Neural cell (in vitro differentiated cells): ENCODE measurements at regions not wholly inside any gene's neighbourhood (a gene's known extent, or its start where the extent isn't known, plus 50 kb on each side); places are given as distances from the start of the nearest gene placed in this dataset.

Experiments used
- H2AFZ ChIP-seq: fragments of 200-600, 300-800 bp; sonication (generic), shearing (Covaris generic); 2 replicates; pipeline ENCODE4 v1.6.0; 2014; ENCODE audit warnings: low read depth, mild to moderate bottlenecking, antibody characterized with exemption, low read length, moderate library complexity
- H3F3A ChIP-seq: fragments of 200-600 bp; shearing (Covaris generic); 2 replicates; pipeline ENCODE4 v1.6.1; 2016; ENCODE audit warnings: mild to moderate bottlenecking, moderate library complexity, mixed read lengths, antibody characterized with exemption, low read length; ENCODE audit not compliant: insufficient read depth, poor library complexity, severe bottlenecking
- H3K27ac ChIP-seq: fragments of 200-600, 300-800 bp; sonication (generic), shearing (Covaris generic); 2 replicates; pipeline ENCODE4 v1.5.1; 2014; ENCODE audit warnings: mild to moderate bottlenecking, low read length, moderate library complexity
- H3K27me3 ChIP-seq: fragments of 300-800, 200-600 bp; sonication (generic), shearing (Covaris generic); 2 replicates; pipeline ENCODE4 v1.6.0; 2014; ENCODE audit warnings: mild to moderate bottlenecking, low read depth, low read length, moderate library complexity; ENCODE audit not compliant: insufficient read depth
- H3K36me3 ChIP-seq: fragments of 300-800, 200-600 bp; sonication (generic), shearing (Covaris generic); 2 replicates; pipeline ENCODE4 v1.5.1; 2014; ENCODE audit warnings: mild to moderate bottlenecking, antibody characterized with exemption, low read length, moderate library complexity; ENCODE audit not compliant: insufficient read depth
- H3K4me2 ChIP-seq: fragments of 300-800, 200-600 bp; sonication (generic), shearing (Covaris generic); 2 replicates; pipeline ENCODE4 v1.6.0; 2014; ENCODE audit warnings: mild to moderate bottlenecking, low read length
- H3K4me3 ChIP-seq: fragments of 300-800, 200-600 bp; sonication (generic), shearing (Covaris generic); 2 replicates; pipeline ENCODE4 v1.5.1; 2014; ENCODE audit warnings: mild to moderate bottlenecking, low read length, moderate library complexity
- H3K79me2 ChIP-seq: fragments of 200-600 bp; shearing (Covaris generic); replicated peaks from 2 replicates; pipeline ENCODE4 v1.6.0; 2014; ENCODE audit warnings: mild to moderate bottlenecking, low read length, moderate library complexity; ENCODE audit not compliant: insufficient read depth
- H3K9ac ChIP-seq: fragments of 300-800, 200-600 bp; sonication (generic), shearing (Covaris generic); 2 replicates; pipeline ENCODE4 v1.6.1; 2016; ENCODE audit warnings: mild to moderate bottlenecking, low read length, mixed read lengths
- H3K9me2 ChIP-seq: fragments of 200-600 bp; shearing (Covaris generic); 2 replicates; pipeline ENCODE4 v1.6.1; 2016; ENCODE audit warnings: mild to moderate bottlenecking, low read length, mixed read lengths; ENCODE audit not compliant: insufficient read depth
- H3K9me3 ChIP-seq: fragments of 200-600, 300-800 bp; sonication (generic), shearing (Covaris generic); 2 replicates; pipeline ENCODE4 v1.6.1; 2016; ENCODE audit warnings: mild to moderate bottlenecking, mixed run types, low read length, moderate library complexity, mixed read lengths
- H4K20me1 ChIP-seq: fragments of 200-600 bp; shearing (Covaris generic); 2 replicates; pipeline ENCODE4 v1.6.1; 2016; ENCODE audit warnings: mild to moderate bottlenecking, mixed run types; ENCODE audit not compliant: insufficient read depth
- EP300 ChIP-seq: fragments of 450-650 bp; conservative IDR thresholded peaks from 2 replicates; pipeline ENCODE4 v1.6.1; 2014; ENCODE audit warnings: antibody characterized with exemption, mild to moderate bottlenecking, moderate library complexity; ENCODE audit not compliant: poor library complexity, severe bottlenecking
- EZH2 ChIP-seq: fragments of 200-600, 300-800 bp; shearing (Covaris generic), sonication (generic); IDR thresholded peaks from 2 replicates; pipeline ENCODE4 v1.6.1; 2014; ENCODE audit warnings: antibody characterized with exemption, low read length, borderline replicate concordance, mild to moderate bottlenecking; ENCODE audit not compliant: insufficient read depth, poor library complexity, severe bottlenecking
- MXI1 ChIP-seq: fragments of 450-650 bp; conservative IDR thresholded peaks from 2 replicates; pipeline ENCODE4 v1.6.1; 2014; ENCODE audit warnings: antibody characterized with exemption, mild to moderate bottlenecking; ENCODE audit not compliant: poor library complexity, severe bottlenecking
- POLR2AphosphoS5 ChIP-seq: IDR thresholded peaks from 2 replicates; pipeline ENCODE4 v1.6.1; 2012
- RAD21 ChIP-seq: fragments of 450-650 bp; conservative IDR thresholded peaks from 2 replicates; pipeline ENCODE4 v1.6.1; 2014; ENCODE audit warnings: antibody characterized with exemption, mild to moderate bottlenecking, moderate library complexity
- SMC3 ChIP-seq: fragments of 450-650 bp; conservative IDR thresholded peaks from 2 replicates; pipeline ENCODE4 v1.6.1; 2014; ENCODE audit warnings: antibody characterized with exemption, mild to moderate bottlenecking, moderate library complexity; ENCODE audit not compliant: poor library complexity
- TAF1 ChIP-seq: IDR thresholded peaks from 2 replicates; pipeline ENCODE4 v1.6.1; 2012; ENCODE audit warnings: low read depth
- TF ChIP-seq, protein P1 (sequence below): IDR thresholded peaks from 2 replicates; pipeline ENCODE4 v1.6.1; 2012; ENCODE audit warnings: borderline replicate concordance
- TF ChIP-seq, protein P2 (sequence below): fragments of 450-650 bp; IDR thresholded peaks from 2 replicates; pipeline ENCODE4 v1.5.1; 2014; ENCODE audit warnings: antibody characterized with exemption, mild to moderate bottlenecking, moderate library complexity; ENCODE audit not compliant: poor library complexity, severe bottlenecking

DNA sequence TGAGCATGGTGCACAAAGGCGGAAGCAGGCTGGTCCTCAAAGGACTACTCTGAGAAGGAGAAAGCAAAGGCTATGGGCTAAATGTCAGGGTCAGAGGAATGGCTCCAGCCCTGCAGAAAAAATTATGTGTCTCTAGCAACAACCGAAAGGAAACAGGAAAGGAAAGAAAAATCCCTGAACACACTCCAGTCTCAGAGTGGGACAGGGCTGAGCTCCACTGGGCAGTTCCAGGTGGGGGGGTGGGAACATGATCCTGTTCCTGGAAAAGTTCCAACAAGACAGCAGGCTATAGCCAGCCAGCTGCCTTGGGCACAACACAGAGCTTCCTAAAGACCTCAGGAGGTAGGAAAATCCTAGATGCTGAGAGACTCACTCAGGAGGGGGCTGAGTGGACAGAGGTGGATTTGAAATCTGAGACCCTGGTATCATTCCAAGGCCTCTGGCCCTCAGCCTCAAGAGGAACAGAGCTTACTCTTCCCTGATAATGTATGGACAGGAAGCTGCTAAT, 1088.2 kb downstream of the TBC1D22A start:
- H4K20me1 ChIP-seq, result no peaks in the 10 kb centered on the region
- no peaks in the 10 kb centered on the region for H3K36me3 ChIP-seq
- TF ChIP-seq MXI1 (no peak), POLR2AphosphoS5 (no peak), SMC3 (no peak), EZH2 (no peak), TAF1 (no peak), EP300 (no peak)
- H3K9ac ChIP-seq, result no peak overlapping the region
- H3K9me3 ChIP-seq, result no peaks in the 10 kb centered on the region
- H3K27ac ChIP-seq, result no peak overlapping the region
- no peak overlapping the region for H3K4me3 ChIP-seq
- H3K4me2 ChIP-seq, result no peak overlapping the region
- no peaks in the 10 kb centered on the region for H3K9me2 ChIP-seq
- no peak overlapping the region for H2AFZ ChIP-seq
- no peaks in the 10 kb centered on the region for H3K27me3 ChIP-seq
- H3K79me2 ChIP-seq, result no peaks in the 10 kb centered on the region
- H3F3A ChIP-seq, result no peaks in the 10 kb centered on the region

DNA sequence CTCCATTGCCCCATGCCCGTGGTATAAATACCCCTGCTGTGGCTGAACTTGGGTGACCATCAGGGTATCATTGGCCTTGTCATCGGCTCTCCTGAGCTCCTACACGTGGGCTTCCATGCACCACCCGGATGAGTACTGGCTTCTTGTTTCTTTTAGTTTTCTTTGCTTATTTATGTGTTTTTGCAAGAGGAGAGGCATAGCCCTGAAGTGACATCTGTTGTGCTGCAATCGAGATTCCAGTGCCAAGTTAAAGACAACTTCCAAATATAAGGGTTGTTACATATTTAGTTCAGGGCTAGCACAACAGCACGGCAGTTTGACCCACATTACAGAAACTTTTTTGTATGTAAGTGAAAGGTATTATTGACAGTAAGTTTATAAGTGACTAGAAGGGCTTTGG, 1087.1 kb downstream of the TBC1D22A start:
- H3K4me3 ChIP-seq, result no peak overlapping the region
- no peak overlapping the region for H2AFZ ChIP-seq
- no peak overlapping the region for H3K4me2 ChIP-seq
- TF ChIP-seq SMC3 (no peak), POLR2AphosphoS5 (no peak), TAF1 (no peak), MXI1 (no peak), RAD21 (no peak)
- H3K9me2 ChIP-seq, result no peaks in the 10 kb centered on the region
- no peak overlapping the region for H3K9ac ChIP-seq
- no peaks in the 10 kb centered on the region for H4K20me1 ChIP-seq
- H3K79me2 ChIP-seq, result no peaks in the 10 kb centered on the region
- H3K27me3 ChIP-seq, result no peaks in the 10 kb centered on the region
- H3K27ac ChIP-seq, result no peak overlapping the region
- no peaks in the 10 kb centered on the region for H3F3A ChIP-seq
- no peaks in the 10 kb centered on the region for H3K36me3 ChIP-seq
- no peaks in the 10 kb centered on the region for H3K9me3 ChIP-seq

DNA sequence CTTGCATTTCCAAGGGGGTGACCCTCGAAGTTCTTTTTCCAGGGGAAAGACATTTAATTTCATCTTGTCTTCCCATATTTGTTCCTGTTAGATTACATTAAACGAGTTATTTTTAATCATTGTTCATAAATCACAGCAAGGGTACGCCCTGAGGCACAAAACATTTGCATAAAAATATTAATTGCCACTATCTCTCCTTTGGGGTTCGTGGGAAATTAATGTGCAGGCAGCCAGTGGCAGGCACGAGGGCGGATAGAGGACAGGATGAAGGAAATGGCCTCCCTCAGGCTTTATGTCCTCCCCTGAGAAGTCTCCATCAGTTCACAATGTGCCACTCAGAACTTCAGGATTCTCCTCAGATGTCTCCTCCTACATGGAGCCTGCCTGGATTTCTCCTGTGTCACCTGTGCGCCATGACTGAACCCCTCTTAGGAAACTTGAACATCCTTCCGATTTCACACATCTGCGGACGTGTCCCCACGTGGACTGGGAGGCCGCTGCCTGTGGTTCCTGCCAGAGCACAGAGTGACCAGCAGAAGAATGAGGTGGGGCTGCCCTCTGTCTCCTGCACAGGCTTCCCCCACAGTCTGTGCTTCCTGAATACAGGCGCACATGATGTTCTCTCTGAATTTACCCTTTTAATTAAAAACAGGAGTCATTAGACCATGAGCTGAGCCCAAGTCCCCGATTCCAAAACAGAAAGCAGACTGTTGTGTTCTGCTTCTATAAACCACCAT, 1085.9 kb downstream of the TBC1D22A start:
- Histone ChIP-seq H3K9ac (no peak overlapping the region), H3K9me2 (no peaks in the 10 kb centered on the region), H3K9me3 (no peaks in the 10 kb centered on the region), H3K27ac (no peak overlapping the region), H3K4me2 (no peak overlapping the region), H3K4me3 (no peak overlapping the region), H2AFZ (no peak overlapping the region), H3K79me2 (no peaks in the 10 kb centered on the region), H3F3A (no peaks in the 10 kb centered on the region), H3K36me3 (no peaks in the 10 kb centered on the region), H3K27me3 (no peaks in the 10 kb centered on the region), H4K20me1 (no peaks in the 10 kb centered on the region)
- TF ChIP-seq EP300, result no peak
- TF ChIP-seq, protein P1, sequence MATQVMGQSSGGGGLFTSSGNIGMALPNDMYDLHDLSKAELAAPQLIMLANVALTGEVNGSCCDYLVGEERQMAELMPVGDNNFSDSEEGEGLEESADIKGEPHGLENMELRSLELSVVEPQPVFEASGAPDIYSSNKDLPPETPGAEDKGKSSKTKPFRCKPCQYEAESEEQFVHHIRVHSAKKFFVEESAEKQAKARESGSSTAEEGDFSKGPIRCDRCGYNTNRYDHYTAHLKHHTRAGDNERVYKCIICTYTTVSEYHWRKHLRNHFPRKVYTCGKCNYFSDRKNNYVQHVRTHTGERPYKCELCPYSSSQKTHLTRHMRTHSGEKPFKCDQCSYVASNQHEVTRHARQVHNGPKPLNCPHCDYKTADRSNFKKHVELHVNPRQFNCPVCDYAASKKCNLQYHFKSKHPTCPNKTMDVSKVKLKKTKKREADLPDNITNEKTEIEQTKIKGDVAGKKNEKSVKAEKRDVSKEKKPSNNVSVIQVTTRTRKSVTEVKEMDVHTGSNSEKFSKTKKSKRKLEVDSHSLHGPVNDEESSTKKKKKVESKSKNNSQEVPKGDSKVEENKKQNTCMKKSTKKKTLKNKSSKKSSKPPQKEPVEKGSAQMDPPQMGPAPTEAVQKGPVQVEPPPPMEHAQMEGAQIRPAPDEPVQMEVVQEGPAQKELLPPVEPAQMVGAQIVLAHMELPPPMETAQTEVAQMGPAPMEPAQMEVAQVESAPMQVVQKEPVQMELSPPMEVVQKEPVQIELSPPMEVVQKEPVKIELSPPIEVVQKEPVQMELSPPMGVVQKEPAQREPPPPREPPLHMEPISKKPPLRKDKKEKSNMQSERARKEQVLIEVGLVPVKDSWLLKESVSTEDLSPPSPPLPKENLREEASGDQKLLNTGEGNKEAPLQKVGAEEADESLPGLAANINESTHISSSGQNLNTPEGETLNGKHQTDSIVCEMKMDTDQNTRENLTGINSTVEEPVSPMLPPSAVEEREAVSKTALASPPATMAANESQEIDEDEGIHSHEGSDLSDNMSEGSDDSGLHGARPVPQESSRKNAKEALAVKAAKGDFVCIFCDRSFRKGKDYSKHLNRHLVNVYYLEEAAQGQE, result no peak
- no peak for TF ChIP-seq MXI1
- TF ChIP-seq SMC3, result no peak
- TF ChIP-seq TAF1, result no peak
- no peak for TF ChIP-seq RAD21
- no peak for TF ChIP-seq POLR2AphosphoS5
- TF ChIP-seq, protein P2, sequence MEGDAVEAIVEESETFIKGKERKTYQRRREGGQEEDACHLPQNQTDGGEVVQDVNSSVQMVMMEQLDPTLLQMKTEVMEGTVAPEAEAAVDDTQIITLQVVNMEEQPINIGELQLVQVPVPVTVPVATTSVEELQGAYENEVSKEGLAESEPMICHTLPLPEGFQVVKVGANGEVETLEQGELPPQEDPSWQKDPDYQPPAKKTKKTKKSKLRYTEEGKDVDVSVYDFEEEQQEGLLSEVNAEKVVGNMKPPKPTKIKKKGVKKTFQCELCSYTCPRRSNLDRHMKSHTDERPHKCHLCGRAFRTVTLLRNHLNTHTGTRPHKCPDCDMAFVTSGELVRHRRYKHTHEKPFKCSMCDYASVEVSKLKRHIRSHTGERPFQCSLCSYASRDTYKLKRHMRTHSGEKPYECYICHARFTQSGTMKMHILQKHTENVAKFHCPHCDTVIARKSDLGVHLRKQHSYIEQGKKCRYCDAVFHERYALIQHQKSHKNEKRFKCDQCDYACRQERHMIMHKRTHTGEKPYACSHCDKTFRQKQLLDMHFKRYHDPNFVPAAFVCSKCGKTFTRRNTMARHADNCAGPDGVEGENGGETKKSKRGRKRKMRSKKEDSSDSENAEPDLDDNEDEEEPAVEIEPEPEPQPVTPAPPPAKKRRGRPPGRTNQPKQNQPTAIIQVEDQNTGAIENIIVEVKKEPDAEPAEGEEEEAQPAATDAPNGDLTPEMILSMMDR, result no peak
- no peak for TF ChIP-seq EZH2
